ENCODE measurements at regions not wholly inside any gene's neighbourhood (a gene's known extent, or its start where the extent isn't known, plus 50 kb on each side); places are given as distances from the start of the nearest gene placed in this dataset.

GRCh38 chr6:155791186-155791585 is 335.5 kb upstream of the NOX3 start:
- no peak for TF ChIP-seq ARNTL (CRISPR knock-in tag; IDR thresholded peaks at IDR 0.05; ENCODE audit: borderline replicate concordance, low read depth)
- no peak for TF ChIP-seq BACH2 (CRISPR knock-in tag; IDR thresholded peaks at IDR 0.05; ENCODE audit: borderline replicate concordance)
